H1 (cell line): ENCODE measurements at regions not wholly inside any gene's neighbourhood (a gene's known extent, or its start where the extent isn't known, plus 50 kb on each side); places are given as distances from the start of the nearest gene placed in this dataset.
A peak's percentile ranks its signal among the peaks of the same experiment; 100 is the strongest.

Experiments
- CTCF ChIA-PET: fragments of 300-600 bp; sonication (Branson Sonifier 250); formaldehyde crosslinking; loops from one replicate; lab custom pipeline; 2021; ENCODE audit not compliant: partially characterized antibody; lab: Charles Lee
- POLR2A ChIA-PET: fragments of 300-600 bp; sonication (Branson Sonifier 250); formaldehyde crosslinking; loops from one replicate; lab custom pipeline; 2021; ENCODE audit warnings: inconsistent platforms; ENCODE audit not compliant: partially characterized antibody; lab: Charles Lee
- DNase-seq, 2 experiments: peaks; one replicate each; pipeline versions ENCODE4 v3.0.0 to v3.0.0-alpha.2; 2010 to 2022; ENCODE audit warnings: low spot score in 2 of 2, low read depth in 1 of 2, mixed read lengths in 1 of 2
- FAIRE-seq: peaks from 2 replicates; lab custom pipeline; 2011; peaks lifted over from hg19 to GRCh38; lab: Jason Lieb, UNC
- H2AFZ ChIP-seq: 2 replicates; pipeline ENCODE4 v1.8.1; 2012; ENCODE audit warnings: low read length, inconsistent platforms
- H2AK5ac ChIP-seq: 2 replicates; pipeline ENCODE4 v1.6.1; 2013; ENCODE audit warnings: low read depth, low read length
- H2BK120ac ChIP-seq: replicated peaks from 2 replicates; pipeline ENCODE3; 2013; ENCODE audit warnings: low read depth, low read length, inconsistent platforms
- H2BK12ac ChIP-seq: 2 replicates; pipeline ENCODE4 v1.6.1; 2013; ENCODE audit warnings: low read depth, low read length
- H2BK15ac ChIP-seq: 2 replicates; pipeline ENCODE4 v1.6.1; 2013; ENCODE audit warnings: low read length
- H2BK20ac ChIP-seq: 2 replicates; pipeline ENCODE4 v1.6.1; 2013; ENCODE audit warnings: low read length
- H2BK5ac ChIP-seq: 2 replicates; pipeline ENCODE4 v1.6.1; 2013; ENCODE audit warnings: low read depth, low read length
- H3K14ac ChIP-seq: 2 replicates; pipeline ENCODE4 v1.6.1; 2013; ENCODE audit warnings: inconsistent platforms; ENCODE audit not compliant: insufficient read length
- H3K18ac ChIP-seq: 2 replicates; pipeline ENCODE4 v1.6.1; 2013; ENCODE audit warnings: low read length; ENCODE audit errors: extremely low read depth
- H3K23ac ChIP-seq: 2 replicates; pipeline ENCODE4 v1.6.1; 2013; ENCODE audit warnings: inconsistent platforms; ENCODE audit not compliant: insufficient read length
- H3K23me2 ChIP-seq: 2 replicates; pipeline ENCODE4 v1.6.1; 2013; ENCODE audit warnings: low read depth, low read length
- H3K27ac ChIP-seq: 2 replicates; pipeline ENCODE4 v1.6.1; 2011; ENCODE audit warnings: low read depth, low read length, inconsistent platforms
- H3K27me3 ChIP-seq, 4 experiments: replicated peaks in 1 of 4; 1 replicate in 1 of 4; 2 replicates in 3 of 4; pipeline versions ENCODE4 v1.6.1 to v1.8.1; 2011 to 2013; ENCODE audit warnings: low read length in 3 of 4, mild to moderate bottlenecking in 3 of 4, inconsistent platforms in 2 of 4, mixed read lengths in 2 of 4, moderate library complexity in 1 of 4; ENCODE audit not compliant: control insufficient read depth in 3 of 4, insufficient read depth in 3 of 4; ENCODE audit errors: extremely low read depth in 1 of 4
- H3K36me3 ChIP-seq, 4 experiments: 2 replicates each; pipeline versions ENCODE4 v1.6.1 to v1.8.1; 2011 to 2013; ENCODE audit warnings: mild to moderate bottlenecking in 4 of 4, low read length in 3 of 4, moderate library complexity in 2 of 4, control low read depth in 1 of 4, inconsistent platforms in 1 of 4; ENCODE audit not compliant: insufficient read depth in 4 of 4, control insufficient read depth in 2 of 4
- H3K4ac ChIP-seq: replicated peaks from 2 replicates; pipeline ENCODE3; 2013; ENCODE audit warnings: low read length, low read depth, mixed read lengths, inconsistent platforms; ENCODE audit not compliant: insufficient read length
- H3K4me1 ChIP-seq, 4 experiments: replicated peaks in 1 of 4; 1 replicate in 1 of 4; 2 replicates in 3 of 4; pipeline versions ENCODE4 v1.6.1 to v1.8.1; 2011 to 2013; ENCODE audit warnings: low read length in 3 of 4, inconsistent platforms in 2 of 4, mixed read lengths in 1 of 4; ENCODE audit not compliant: insufficient read depth in 4 of 4, control insufficient read depth in 3 of 4
- H3K4me2 ChIP-seq, 2 experiments: 2 replicates each; pipeline versions ENCODE4 v1.6.1 to v1.8.1; 2011 to 2013; ENCODE audit warnings: low read depth in 2 of 2, low read length in 2 of 2, control low read depth in 1 of 2, inconsistent platforms in 1 of 2, mild to moderate bottlenecking in 1 of 2; ENCODE audit not compliant: insufficient read depth in 1 of 2
- H3K4me3 ChIP-seq, 4 experiments: fragments of 200-600, 300-600 bp in 1 of 4; sonication (generic), shearing (Covaris generic), sonication (Bioruptor Twin) in 1 of 4; 2 replicates each; pipeline versions ENCODE4 v1.5.1 to v1.8.1; 2011 to 2016; ENCODE audit warnings: low read length in 4 of 4, low read depth in 3 of 4, control low read depth in 2 of 4, inconsistent platforms in 2 of 4, mild to moderate bottlenecking in 2 of 4, mixed read lengths in 1 of 4, moderate library complexity in 1 of 4; ENCODE audit not compliant: insufficient read depth in 2 of 4; ENCODE audit errors: extremely low read depth in 1 of 4
- H3K56ac ChIP-seq: replicated peaks from 2 replicates; pipeline ENCODE3; 2013; ENCODE audit warnings: low read depth, mild to moderate bottlenecking, mixed read lengths, low read length, inconsistent platforms; ENCODE audit not compliant: insufficient read length
- H3K79me1 ChIP-seq: 2 replicates; pipeline ENCODE4 v1.6.1; 2013; ENCODE audit warnings: low read depth, low read length, control low read depth
- H3K79me2 ChIP-seq, 2 experiments: 2 replicates each; pipeline versions ENCODE4 v1.6.1 to v1.8.1; 2012 to 2013; ENCODE audit warnings: low read length in 2 of 2, mild to moderate bottlenecking in 2 of 2, inconsistent platforms in 1 of 2; ENCODE audit not compliant: insufficient read depth in 2 of 2, control insufficient read depth in 1 of 2
- H3K9ac ChIP-seq, 4 experiments: replicated peaks in 1 of 4; 1 replicate in 1 of 4; 2 replicates in 3 of 4; pipeline versions ENCODE4 v1.6.1 to v1.8.1; 2011 to 2013; ENCODE audit warnings: low read depth in 3 of 4, low read length in 3 of 4, control low read depth in 2 of 4, mild to moderate bottlenecking in 2 of 4, moderate library complexity in 2 of 4, inconsistent platforms in 1 of 4; ENCODE audit errors: extremely low read depth in 1 of 4
- H3K9me3 ChIP-seq, 2 experiments: 2 replicates each; pipeline versions ENCODE4 v1.6.1 to v1.8.1; 2012 to 2013; ENCODE audit warnings: mild to moderate bottlenecking in 2 of 2, moderate library complexity in 2 of 2, control low read depth in 1 of 2, inconsistent platforms in 1 of 2, low read depth in 1 of 2, low read length in 1 of 2, mixed read lengths in 1 of 2; ENCODE audit not compliant: insufficient read depth in 2 of 2
- H4K20me1 ChIP-seq, 2 experiments: replicated peaks in 1 of 2; 2 replicates each; pipeline versions ENCODE3 to v1.8.1; 2011 to 2013; ENCODE audit warnings: inconsistent platforms in 2 of 2, low read length in 2 of 2, mild to moderate bottlenecking in 1 of 2; ENCODE audit not compliant: insufficient read depth in 2 of 2, control insufficient read depth in 1 of 2
- H4K5ac ChIP-seq: 2 replicates; pipeline ENCODE4 v1.6.1; 2013; ENCODE audit warnings: low read length, low read depth, mixed read lengths, inconsistent platforms; ENCODE audit not compliant: insufficient read length
- H4K8ac ChIP-seq: 2 replicates; pipeline ENCODE4 v1.8.0; 2013; ENCODE audit warnings: mild to moderate bottlenecking, moderate library complexity, low read length, inconsistent platforms; ENCODE audit not compliant: insufficient read depth; ENCODE audit errors: extremely low read depth
- H4K91ac ChIP-seq: replicated peaks from 2 replicates; pipeline ENCODE3; 2013; ENCODE audit warnings: low read length, mixed read lengths, inconsistent platforms; ENCODE audit not compliant: insufficient read length
- BRCA1 ChIP-seq: IDR thresholded peaks from 2 replicates; pipeline ENCODE4 v1.6.1; 2012; ENCODE audit warnings: low read depth, low read length, improper control_type of control experiment
- CHD2 ChIP-seq: IDR thresholded peaks from 2 replicates; pipeline ENCODE4 v1.6.1; 2012; ENCODE audit warnings: low read length, improper control_type of control experiment
- EZH2 ChIP-seq: fragments of 200-600 bp; sonication (generic); IDR thresholded peaks from 2 replicates; pipeline ENCODE4 v1.7.1; 2012; ENCODE audit warnings: low read depth, mild to moderate bottlenecking, moderate library complexity, low read length, inconsistent platforms; ENCODE audit not compliant: severe bottlenecking
- HDAC6 ChIP-seq: IDR thresholded peaks from one replicate; pipeline ENCODE4 v1.7.1; 2012; ENCODE audit warnings: low read depth, mild to moderate bottlenecking, inconsistent platforms, low read length, moderate library complexity
- JUN ChIP-seq: IDR thresholded peaks from 2 replicates; pipeline ENCODE4 v1.6.1; 2011; ENCODE audit warnings: low read depth, mild to moderate bottlenecking, improper control_type of control experiment, low read length
- KDM1A ChIP-seq: fragments of 200-600, 300-600 bp; sonication (generic); IDR thresholded peaks from 2 replicates; pipeline ENCODE4 v1.7.1; 2016; ENCODE audit warnings: mild to moderate bottlenecking, low read length, borderline replicate concordance
- KDM4A ChIP-seq: IDR thresholded peaks from one replicate; pipeline ENCODE4 v1.7.1; 2012; ENCODE audit warnings: low read depth, mild to moderate bottlenecking, moderate library complexity, low read length, inconsistent platforms; ENCODE audit not compliant: severe bottlenecking
- KDM5A ChIP-seq: fragments of 200-600 bp; IDR thresholded peaks from 2 replicates; pipeline ENCODE4 v1.7.1; 2012; ENCODE audit warnings: mild to moderate bottlenecking, low read length, inconsistent platforms, mixed read lengths
- MAFK ChIP-seq: IDR thresholded peaks from 2 replicates; pipeline ENCODE4 v1.6.1; 2012; ENCODE audit warnings: low read depth, mild to moderate bottlenecking, improper control_type of control experiment, low read length
- POLR2A ChIP-seq, 2 experiments: IDR thresholded peaks; 1 replicate in 1 of 2; 2 replicates in 1 of 2; pipeline ENCODE4 v1.6.1; 2011; ENCODE audit warnings: low read depth in 2 of 2, low read length in 2 of 2, mild to moderate bottlenecking in 2 of 2; ENCODE audit errors: control extremely low read depth in 1 of 2
- POLR2AphosphoS5 ChIP-seq: IDR thresholded peaks from 2 replicates; pipeline ENCODE4 v1.6.1; 2011; ENCODE audit warnings: low read depth, low read length
- POU5F1 ChIP-seq: IDR thresholded peaks from 2 replicates; pipeline ENCODE4 v1.6.1; 2011; ENCODE audit warnings: low read depth, mild to moderate bottlenecking, low read length, moderate library complexity
- RNF2 ChIP-seq: fragments of 200-900, 300-1000 bp; sonication (generic); IDR thresholded peaks from 2 replicates; pipeline ENCODE4 v1.7.1; 2016; ENCODE audit warnings: borderline replicate concordance, low read depth, mild to moderate bottlenecking, antibody characterized with exemption, low read length; ENCODE audit not compliant: poor library complexity, severe bottlenecking; ENCODE audit errors: missing control alignments
- SIX5 ChIP-seq: IDR thresholded peaks from 2 replicates; pipeline ENCODE4 v1.6.1; 2011; ENCODE audit warnings: mild to moderate bottlenecking, low read depth, low read length
- SP2 ChIP-seq: IDR thresholded peaks from 2 replicates; pipeline ENCODE4 v1.6.1; 2012; ENCODE audit warnings: mild to moderate bottlenecking, low read length, inconsistent platforms
- SP4 ChIP-seq: IDR thresholded peaks from 2 replicates; pipeline ENCODE4 v1.6.1; 2012; ENCODE audit warnings: low read length, inconsistent platforms
- SRF ChIP-seq: IDR thresholded peaks from 2 replicates; pipeline ENCODE4 v1.6.1; 2011; ENCODE audit warnings: mild to moderate bottlenecking, low read depth, low read length, moderate library complexity
- WGBS, 2 experiments: shearing (Covaris generic) in 1 of 2; methylation state at CpG; one replicate each; pipeline versions ENCODE4 v1.1.6 to v1.1.7; 2013 to 2015; ENCODE audit warnings: low lambda C conversion rate in 2 of 2, mixed read lengths in 2 of 2, inconsistent platforms in 1 of 2, low coverage in 1 of 2, missing lambda C conversion rate in 1 of 2; ENCODE audit not compliant: insufficient replicate concordance in 2 of 2, insufficient coverage in 1 of 2, insufficient read length in 1 of 2; ENCODE audit errors: extremely low coverage in 1 of 2, missing lambda C conversion rate in 1 of 2; 5-methylcytosine and 5-hydroxymethylcytosine counted together

GRCh38 chr3:191568206-191568605 is 107.2 kb downstream of the PYDC2 start:
- H3K4me2 ChIP-seq: no peak overlapping the region
- H3K79me1 ChIP-seq: no peaks in the 10 kb centered on the region
- no peak overlapping the region for H3K4me3 ChIP-seq
- no peak overlapping the region for H3K14ac ChIP-seq
- H4K8ac ChIP-seq: no peak overlapping the region
- peak overlapping the region; percentile 73; the same call in 1 of the 2 replicates for H2AFZ ChIP-seq
- H2BK12ac ChIP-seq: no peak overlapping the region
- POLR2A ChIA-PET: no interaction called here
- no peaks in the 10 kb centered on the region for H4K20me1 ChIP-seq
- H3K56ac ChIP-seq: no peak overlapping the region
- H2BK15ac ChIP-seq: no peak overlapping the region
- no peak overlapping the region for H3K18ac ChIP-seq
- H3K4me1 ChIP-seq: no peaks in the 10 kb centered on the region
- no peak overlapping the region for H2AK5ac ChIP-seq
- no peak overlapping the region for H2BK120ac ChIP-seq
- 92% methylated on average over 7 of the region's 7 CpGs; no CpG with 5 or more reads in 1 of the 2 experiments for WGBS, 2 experiments
- H3K9ac ChIP-seq: no peak overlapping the region
- H4K5ac ChIP-seq: no peak overlapping the region
- no peak overlapping the region for H4K91ac ChIP-seq
- no peaks in the 10 kb centered on the region for H3K79me2 ChIP-seq
- no peak overlapping the region for H3K27ac ChIP-seq
- H3K36me3 ChIP-seq: no peaks in the 10 kb centered on the region
- no peaks in the 10 kb centered on the region; the same call in 1 of the 2 replicates for H3K23me2 ChIP-seq
- DNase-seq (no peak), FAIRE-seq (no peak)
- no peak overlapping the region for H2BK5ac ChIP-seq
- CTCF ChIA-PET: interaction anchor here (0.8 kb wide), 1 partner anchor 242 kb away, joined by 3 read pairs; no protein-coding TSS in a partner anchor
- H3K27me3 ChIP-seq: no peaks in the 10 kb centered on the region
- no peaks in the 10 kb centered on the region for H3K9me3 ChIP-seq
- H3K4ac ChIP-seq: no peak overlapping the region
- no peak overlapping the region for H2BK20ac ChIP-seq
- no peak overlapping the region for H3K23ac ChIP-seq
- TF ChIP-seq POLR2A (IDR thresholded peaks at IDR 0.05; ENCODE audit: control extremely low read depth in 1 of 2, low read depth in 2 of 2, low read length in 2 of 2): no peak
- no peak for TF ChIP-seq MAFK
- TF ChIP-seq SP4: no peak
- TF ChIP-seq HDAC6: no peak
- no peak for TF ChIP-seq POU5F1
- no peak for TF ChIP-seq EZH2
- TF ChIP-seq JUN: no peak
- TF ChIP-seq RNF2: no peak
- no peak for TF ChIP-seq KDM4A
- TF ChIP-seq SRF: no peak
- TF ChIP-seq BRCA1: no peak
- TF ChIP-seq SP2: no peak
- no peak for TF ChIP-seq KDM1A
- TF ChIP-seq SIX5: no peak
- no peak for TF ChIP-seq CHD2
- TF ChIP-seq POLR2AphosphoS5: no peak
- no peak for TF ChIP-seq KDM5A
